HepG2 (cell line): ENCODE measurements at regions not wholly inside any gene's neighbourhood (a gene's known extent, or its start where the extent isn't known, plus 50 kb on each side); places are given as distances from the start of the nearest gene placed in this dataset.

Source experiments
- ATAC-seq: fragments of 200-7000 bp; cut with Tn5 transposase; 3 replicates; pipeline ENCODE4 v1.9.1; 2020; ENCODE audit warnings: mild to moderate bottlenecking, moderate library complexity
- BruUV-seq: library from RNA; stranded (reverse); fragments of 400-500 nt; replicated peaks from 2 replicates; lab custom pipeline; 2021; lab: Mats Ljungman, UMichigan
- CTCF ChIA-PET: fragments of 300-600 bp; formaldehyde crosslinking; extraction: SDS; loops from one replicate; lab custom pipeline; 2021; ENCODE audit warnings: low total read pairs, inconsistent platforms, low intra/inter-chr PET ratio; lab: Yijun Ruan, JAX
- POLR2A ChIA-PET: fragments of 350-600 bp; sonication (Branson Sonifier 250); formaldehyde crosslinking; loops from one replicate; lab custom pipeline; 2020; ENCODE audit warnings: antibody characterized with exemption, inconsistent platforms; lab: Yijun Ruan, JAX
- DNase-seq: peaks from one replicate; pipeline ENCODE4 v3.0.0-alpha.2; 2015; ENCODE audit warnings: low spot score
- FAIRE-seq: peaks from 3 replicates; lab custom pipeline; 2011; peaks lifted over from hg19 to GRCh38; lab: Jason Lieb, UNC
- H2AFZ ChIP-seq: one replicate; pipeline ENCODE4 v1.6.1; 2011; ENCODE audit warnings: low read length, inconsistent platforms
- H3K27ac ChIP-seq: fragments of 300-600 bp; 3 replicates; pipeline ENCODE4 v1.8.0; 2011; ENCODE audit warnings: mixed run types, mild to moderate bottlenecking, mixed read lengths, low read length, inconsistent platforms; ENCODE audit not compliant: insufficient read depth; ENCODE audit errors: extremely low read length
- H3K27me3 ChIP-seq, 2 experiments: fragments of 200-600 bp in 1 of 2; 2 replicates in 1 of 2; 3 replicates in 1 of 2; pipeline versions ENCODE4 v1.6.0 to v1.8.0; 2011; ENCODE audit warnings: low read length in 2 of 2, mild to moderate bottlenecking in 2 of 2, moderate library complexity in 2 of 2, inconsistent platforms in 1 of 2; ENCODE audit not compliant: insufficient read depth in 2 of 2, control insufficient read depth in 1 of 2
- H3K36me3 ChIP-seq, 2 experiments: fragments of 200-600 bp in 1 of 2; replicated peaks in 1 of 2; 2 replicates in 1 of 2; 3 replicates in 1 of 2; pipeline versions ENCODE4 v1.5.1 to v1.8.0; 2011; ENCODE audit warnings: low read length in 2 of 2, inconsistent platforms in 1 of 2; ENCODE audit not compliant: insufficient read depth in 2 of 2, control insufficient read depth in 1 of 2
- H3K4me1 ChIP-seq: 2 replicates; pipeline ENCODE4 v1.5.1; 2012; ENCODE audit warnings: low read length, inconsistent platforms; ENCODE audit not compliant: insufficient read depth
- H3K4me2 ChIP-seq: 2 replicates; pipeline ENCODE4 v1.6.0; 2011; ENCODE audit warnings: low read depth, low read length, inconsistent platforms
- H3K4me3 ChIP-seq, 3 experiments: fragments of 200-600 bp in 1 of 3; sonication (generic), shearing (Covaris generic) in 1 of 3; replicated peaks in 1 of 3; 2 replicates each; pipeline ENCODE4 v1.5.1; 2011 to 2016; ENCODE audit warnings: low read length in 3 of 3, inconsistent platforms in 2 of 3, low read depth in 2 of 3, mild to moderate bottlenecking in 2 of 3, control low read depth in 1 of 3, mixed read lengths in 1 of 3; ENCODE audit not compliant: insufficient read depth in 1 of 3
- H3K79me2 ChIP-seq: one replicate; pipeline ENCODE4 v1.6.1; 2011; ENCODE audit warnings: low read length, inconsistent platforms; ENCODE audit not compliant: insufficient read depth
- H3K9ac ChIP-seq: 2 replicates; pipeline ENCODE4 v1.6.0; 2011; ENCODE audit warnings: mild to moderate bottlenecking, low read depth, low read length, inconsistent platforms; ENCODE audit not compliant: insufficient read depth
- H3K9me3 ChIP-seq: 2 replicates; pipeline ENCODE4 v1.5.1; 2012; ENCODE audit warnings: mild to moderate bottlenecking, low read length
- H4K20me1 ChIP-seq: 2 replicates; pipeline ENCODE4 v1.6.0; 2011; ENCODE audit warnings: inconsistent platforms, mild to moderate bottlenecking, low read length, moderate library complexity; ENCODE audit not compliant: insufficient read depth
- ARNTL ChIP-seq: sonication (generic); formaldehyde crosslinking; IDR thresholded peaks from 2 replicates; pipeline ENCODE4 v1.4.0; 2020; ENCODE audit warnings: mild to moderate bottlenecking, missing genetic modification reagents
- FOXO1 ChIP-seq: sonication (generic); formaldehyde crosslinking; IDR thresholded peaks from 2 replicates; pipeline ENCODE4 v1.4.0; 2020; ENCODE audit warnings: missing genetic modification reagents
- HMGA1 ChIP-seq: sonication (generic); formaldehyde crosslinking; conservative IDR thresholded peaks from 2 replicates; pipeline ENCODE4 v1.4.0; 2020; ENCODE audit warnings: missing genetic modification reagents
- HNF4A ChIP-seq: sonication (generic); formaldehyde crosslinking; IDR thresholded peaks from 2 replicates; pipeline ENCODE4 v1.4.0; 2020; ENCODE audit warnings: missing genetic modification reagents
- IRF2 ChIP-seq: IDR thresholded peaks from 2 replicates; pipeline ENCODE4 v1.6.1; 2018; ENCODE audit warnings: missing genetic modification reagents, missing compliant biosample characterization
- KDM3A ChIP-seq: IDR thresholded peaks from 2 replicates; pipeline ENCODE4 v1.6.1; 2018; ENCODE audit warnings: low read depth, missing compliant biosample characterization
- MED13 ChIP-seq: sonication (generic); formaldehyde crosslinking; IDR thresholded peaks from 2 replicates; pipeline ENCODE4 v1.5.0; 2020; ENCODE audit warnings: missing genetic modification reagents
- MYC ChIP-seq: sonication (generic); formaldehyde crosslinking; IDR thresholded peaks from 2 replicates; pipeline ENCODE4 v1.9.0; 2021; ENCODE audit warnings: missing genetic modification reagents, borderline replicate concordance
- SP5 ChIP-seq: IDR thresholded peaks from 2 replicates; pipeline ENCODE4 v1.6.1; 2016; ENCODE audit warnings: low read depth, borderline replicate concordance
- TOE1 ChIP-seq: sonication (generic); formaldehyde crosslinking; IDR thresholded peaks from 2 replicates; pipeline ENCODE4 v1.4.0; 2020; ENCODE audit warnings: mild to moderate bottlenecking, missing genetic modification reagents
- YEATS2 ChIP-seq: sonication (generic); formaldehyde crosslinking; IDR thresholded peaks from 2 replicates; pipeline ENCODE4 v1.4.0; 2020; ENCODE audit warnings: missing genetic modification reagents, borderline replicate concordance
- ZNF12 ChIP-seq: sonication (generic); formaldehyde crosslinking; IDR thresholded peaks from 2 replicates; pipeline ENCODE4 v1.5.0; 2020; ENCODE audit warnings: missing genetic modification reagents
- ZNF546 ChIP-seq: sonication (generic); formaldehyde crosslinking; conservative IDR thresholded peaks from 2 replicates; pipeline ENCODE4 v1.8.1; 2023; ENCODE audit warnings: mild to moderate bottlenecking, missing genetic modification reagents
- ZNF563 ChIP-seq: sonication (generic); formaldehyde crosslinking; IDR thresholded peaks from 2 replicates; pipeline ENCODE4 v1.8.0; 2022; ENCODE audit warnings: mild to moderate bottlenecking, moderate library complexity, missing genetic modification reagents
- ZNF660 ChIP-seq: sonication (generic); formaldehyde crosslinking; IDR thresholded peaks from 2 replicates; pipeline ENCODE4 v1.5.1; 2020; ENCODE audit warnings: mild to moderate bottlenecking, low read depth, missing genetic modification reagents, borderline replicate concordance
- ZNF781 ChIP-seq: sonication (generic); formaldehyde crosslinking; IDR thresholded peaks from 2 replicates; pipeline ENCODE4 v1.5.1; 2020; ENCODE audit warnings: borderline replicate concordance, mild to moderate bottlenecking, missing genetic modification reagents; ENCODE audit errors: not compliant biosample characterization
- WGBS: methylation state at CpG from one replicate; pipeline ENCODE4 v1.1.6; 2017; ENCODE audit warnings: low lambda C conversion rate; 5-methylcytosine and 5-hydroxymethylcytosine counted together
- in situ Hi-C: cut with HindIII; loops from 2 replicates; pipeline ENCODE4 v1.10.0; 2017; ENCODE audit warnings: low pct_unique_long_range_greater_than_20kb; ENCODE audit not compliant: extremely low pct_ligation_motif_present
- intact Hi-C: fragments of 100-400 bp; cut with micrococcal nuclease; formaldehyde crosslinking; loops from one replicate; pipeline ENCODE4 v1.10.0; 2022; ENCODE audit not compliant: unreplicated experiment
- TF ChIP-seq, protein P1 (sequence below): sonication (generic); formaldehyde crosslinking; IDR thresholded peaks from 2 replicates; pipeline ENCODE4 v1.9.0; 2021; ENCODE audit warnings: missing genetic modification reagents, mild to moderate bottlenecking, borderline replicate concordance
- TF ChIP-seq, protein P2 (sequence below): sonication (generic); formaldehyde crosslinking; IDR thresholded peaks from 2 replicates; pipeline ENCODE4 v1.5.1; 2020; ENCODE audit warnings: missing genetic modification reagents, mild to moderate bottlenecking, borderline replicate concordance
- TF ChIP-seq, protein P3 (sequence below): sonication (generic); formaldehyde crosslinking; IDR thresholded peaks from 2 replicates; pipeline ENCODE4 v1.8.1; 2023; ENCODE audit warnings: mild to moderate bottlenecking, missing genetic modification reagents, borderline replicate concordance

DNA sequence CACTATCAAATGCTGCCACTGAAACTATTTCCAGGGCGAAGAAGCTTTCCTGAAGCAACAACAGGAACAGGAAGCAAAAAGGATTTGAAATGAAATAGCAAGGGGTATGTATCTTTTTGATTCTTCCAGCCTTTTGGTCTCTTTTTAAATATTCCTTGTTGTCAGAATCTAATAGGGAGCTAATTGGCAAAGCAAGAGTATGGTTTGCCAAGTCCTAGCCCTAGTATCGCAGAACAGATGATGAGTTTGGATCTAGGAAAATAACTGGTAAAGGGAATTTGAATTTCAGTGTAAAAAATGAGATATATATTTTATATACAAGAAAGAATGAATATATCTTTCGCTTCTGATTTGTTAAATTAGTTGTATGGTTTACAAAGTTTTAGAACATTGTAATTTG, 252.5 kb downstream of the ANKRD7 start:
- intact Hi-C loops (no loop called here), in situ Hi-C loops (no loop called here)
- H3K4me1 ChIP-seq: no peaks in the 10 kb centered on the region
- BruUV-seq: no TSS peak
- H3K36me3 ChIP-seq: no peaks in the 10 kb centered on the region
- H3K79me2 ChIP-seq: no peaks in the 10 kb centered on the region
- FAIRE-seq (no peak), ATAC-seq (no peak), DNase-seq (no peak)
- H3K4me3 ChIP-seq: no peak overlapping the region
- peaks cover 18% of the 10 kb centered on the region for H3K9me3 ChIP-seq
- no peak overlapping the region for H2AFZ ChIP-seq
- 2% methylated on average over 3 of the region's 3 CpGs for WGBS
- H4K20me1 ChIP-seq: no peaks in the 10 kb centered on the region
- no peak overlapping the region for H3K27ac ChIP-seq
- H3K9ac ChIP-seq: no peak overlapping the region
- ChIA-PET POLR2A (no interaction called here), CTCF (no interaction called here)
- H3K4me2 ChIP-seq: no peak overlapping the region
- H3K27me3 ChIP-seq: no peaks in the 10 kb centered on the region
- no peak for TF ChIP-seq ZNF660 (CRISPR knock-in tag)
- TF ChIP-seq ZNF546 (CRISPR knock-in tag): no peak
- TF ChIP-seq HNF4A (CRISPR knock-in tag): no peak
- no peak for TF ChIP-seq ZNF781 (CRISPR knock-in tag)
- TF ChIP-seq HMGA1 (CRISPR knock-in tag): no peak
- TF ChIP-seq, protein P1, sequence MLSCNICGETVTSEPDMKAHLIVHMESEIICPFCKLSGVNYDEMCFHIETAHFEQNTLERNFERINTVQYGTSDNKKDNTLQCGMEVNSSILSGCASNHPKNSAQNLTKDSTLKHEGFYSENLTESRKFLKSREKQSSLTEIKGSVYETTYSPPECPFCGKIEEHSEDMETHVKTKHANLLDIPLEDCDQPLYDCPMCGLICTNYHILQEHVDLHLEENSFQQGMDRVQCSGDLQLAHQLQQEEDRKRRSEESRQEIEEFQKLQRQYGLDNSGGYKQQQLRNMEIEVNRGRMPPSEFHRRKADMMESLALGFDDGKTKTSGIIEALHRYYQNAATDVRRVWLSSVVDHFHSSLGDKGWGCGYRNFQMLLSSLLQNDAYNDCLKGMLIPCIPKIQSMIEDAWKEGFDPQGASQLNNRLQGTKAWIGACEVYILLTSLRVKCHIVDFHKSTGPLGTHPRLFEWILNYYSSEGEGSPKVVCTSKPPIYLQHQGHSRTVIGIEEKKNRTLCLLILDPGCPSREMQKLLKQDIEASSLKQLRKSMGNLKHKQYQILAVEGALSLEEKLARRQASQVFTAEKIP (CRISPR knock-in tag): no peak
- no peak for TF ChIP-seq ZNF12 (CRISPR knock-in tag)
- TF ChIP-seq TOE1: no peak
- no peak for TF ChIP-seq MYC (CRISPR knock-in tag)
- no peak for TF ChIP-seq IRF2 (CRISPR knock-in tag)
- no peak for TF ChIP-seq KDM3A
- TF ChIP-seq MED13 (CRISPR knock-in tag): no peak
- no peak for TF ChIP-seq SP5 (CRISPR knock-in tag)
- no peak for TF ChIP-seq ZNF563 (CRISPR knock-in tag)
- TF ChIP-seq, protein P2, sequence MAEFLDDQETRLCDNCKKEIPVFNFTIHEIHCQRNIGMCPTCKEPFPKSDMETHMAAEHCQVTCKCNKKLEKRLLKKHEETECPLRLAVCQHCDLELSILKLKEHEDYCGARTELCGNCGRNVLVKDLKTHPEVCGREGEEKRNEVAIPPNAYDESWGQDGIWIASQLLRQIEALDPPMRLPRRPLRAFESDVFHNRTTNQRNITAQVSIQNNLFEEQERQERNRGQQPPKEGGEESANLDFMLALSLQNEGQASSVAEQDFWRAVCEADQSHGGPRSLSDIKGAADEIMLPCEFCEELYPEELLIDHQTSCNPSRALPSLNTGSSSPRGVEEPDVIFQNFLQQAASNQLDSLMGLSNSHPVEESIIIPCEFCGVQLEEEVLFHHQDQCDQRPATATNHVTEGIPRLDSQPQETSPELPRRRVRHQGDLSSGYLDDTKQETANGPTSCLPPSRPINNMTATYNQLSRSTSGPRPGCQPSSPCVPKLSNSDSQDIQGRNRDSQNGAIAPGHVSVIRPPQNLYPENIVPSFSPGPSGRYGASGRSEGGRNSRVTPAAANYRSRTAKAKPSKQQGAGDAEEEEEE (CRISPR knock-in tag): no peak
- TF ChIP-seq YEATS2 (CRISPR knock-in tag): no peak
- TF ChIP-seq FOXO1 (CRISPR knock-in tag): no peak
- TF ChIP-seq, protein P3, sequence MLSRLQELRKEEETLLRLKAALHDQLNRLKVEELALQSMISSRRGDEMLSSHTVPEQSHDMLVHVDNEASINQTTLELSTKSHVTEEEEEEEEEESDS (CRISPR knock-in tag): no peak
- no peak for TF ChIP-seq ARNTL (CRISPR knock-in tag)
